ENCODE measurements at regions not wholly inside any gene's neighbourhood (a gene's known extent, or its start where the extent isn't known, plus 50 kb on each side); places are given as distances from the start of the nearest gene placed in this dataset.
A peak's percentile ranks its signal among the peaks of the same experiment; 100 is the strongest.

GRCh38 chr2:146874260-146874658 lies 970.6 kb upstream of the ACVR2A start:
- Histone ChIP-seq H3K9me3 (ENCODE audit: control insufficient read depth, insufficient read depth, low read length) (no peaks in the 10 kb centered on the region), H3K4me1 (ENCODE audit: control insufficient read depth, insufficient read depth, low read length) (no peaks in the 10 kb centered on the region), H3K27ac (ENCODE audit: low read depth, low read length) (no peak overlapping the region), H3K9ac (ENCODE audit: low read depth, low read length) (no peak overlapping the region), H3K4me3 (ENCODE audit: low read depth, low read length) (no peak overlapping the region), H3K36me3 (ENCODE audit: control insufficient read depth, insufficient read depth, low read length) (no peaks in the 10 kb centered on the region), H3K27me3 (ENCODE audit: control insufficient read depth, insufficient read depth, low read length) (no peaks in the 10 kb centered on the region)

DNA sequence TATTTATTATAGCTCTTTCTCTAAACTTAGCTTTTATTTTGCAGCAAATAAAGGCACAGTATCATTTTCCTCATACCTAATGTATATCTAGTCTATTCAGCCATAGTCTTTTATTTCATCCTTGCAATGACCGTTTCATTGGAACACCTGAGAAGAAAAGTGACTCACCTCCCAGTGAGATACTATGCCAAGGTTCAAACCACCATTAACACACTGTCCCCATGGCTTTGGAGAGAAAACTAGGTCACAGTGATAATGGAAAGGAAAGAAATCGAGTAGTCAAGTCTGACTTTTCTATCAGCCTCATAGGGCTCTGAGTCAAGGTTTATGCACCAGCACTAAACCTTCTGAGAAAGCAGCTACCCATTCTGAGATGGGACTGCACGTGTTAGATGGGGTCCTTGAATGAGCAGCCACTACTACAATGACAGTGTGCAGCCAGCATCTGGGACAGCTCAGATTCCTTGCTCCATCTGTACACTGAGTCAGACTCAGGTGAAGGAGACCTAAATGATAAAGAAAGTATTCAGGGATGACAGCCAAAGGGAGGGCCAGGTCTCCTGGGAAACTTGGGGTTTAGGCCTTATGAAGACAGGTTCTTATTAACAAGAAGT lies 971.1 kb upstream of the ACVR2A start:
- Histone ChIP-seq H3K36me3 (ENCODE audit: control insufficient read depth, insufficient read depth, low read length) (no peaks in the 10 kb centered on the region), H3K27ac (ENCODE audit: low read depth, low read length) (no peak overlapping the region), H3K27me3 (ENCODE audit: control insufficient read depth, insufficient read depth, low read length) (no peaks in the 10 kb centered on the region)

DNA sequence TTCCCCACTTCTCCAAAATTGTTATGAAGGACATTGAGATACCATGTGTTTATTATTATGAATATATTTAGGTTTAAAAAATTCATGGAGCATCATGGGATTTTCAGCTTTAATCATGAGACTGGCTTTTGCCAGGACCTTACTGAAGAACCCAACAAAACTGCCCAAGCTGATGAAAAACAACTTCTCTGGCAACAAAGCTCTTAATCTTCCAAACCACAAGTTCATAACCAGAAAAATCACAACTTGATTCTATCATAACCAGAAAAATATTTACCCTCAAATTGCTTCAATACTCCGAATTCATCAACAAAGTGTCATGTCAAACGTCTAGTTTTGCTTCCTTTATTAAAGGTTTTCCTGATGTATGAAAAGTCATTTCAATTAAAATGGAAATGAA lies 971.8 kb upstream of the ACVR2A start:
- Histone ChIP-seq H3K9ac (ENCODE audit: low read depth, low read length) (no peak overlapping the region), H3K4me1 (ENCODE audit: control insufficient read depth, insufficient read depth, low read length) (no peaks in the 10 kb centered on the region), H3K27ac (ENCODE audit: low read depth, low read length) (no peak overlapping the region), H3K9me3 (ENCODE audit: control insufficient read depth, insufficient read depth, low read length) (no peaks in the 10 kb centered on the region), H3K4me3 (ENCODE audit: low read depth, low read length) (no peak overlapping the region), H3K27me3 (ENCODE audit: control insufficient read depth, insufficient read depth, low read length) (no peaks in the 10 kb centered on the region), H3K36me3 (ENCODE audit: control insufficient read depth, insufficient read depth, low read length) (no peaks in the 10 kb centered on the region)

More for the DNA sequence above, 971.1 kb upstream of the ACVR2A start:
- Histone ChIP-seq H3K4me3 (ENCODE audit: low read depth, low read length) (no peak overlapping the region), H3K9ac (ENCODE audit: low read depth, low read length) (no peak overlapping the region), H3K9me3 (ENCODE audit: control insufficient read depth, insufficient read depth, low read length) (no peaks in the 10 kb centered on the region), H3K4me1 (ENCODE audit: control insufficient read depth, insufficient read depth, low read length) (no peaks in the 10 kb centered on the region)

DNA sequence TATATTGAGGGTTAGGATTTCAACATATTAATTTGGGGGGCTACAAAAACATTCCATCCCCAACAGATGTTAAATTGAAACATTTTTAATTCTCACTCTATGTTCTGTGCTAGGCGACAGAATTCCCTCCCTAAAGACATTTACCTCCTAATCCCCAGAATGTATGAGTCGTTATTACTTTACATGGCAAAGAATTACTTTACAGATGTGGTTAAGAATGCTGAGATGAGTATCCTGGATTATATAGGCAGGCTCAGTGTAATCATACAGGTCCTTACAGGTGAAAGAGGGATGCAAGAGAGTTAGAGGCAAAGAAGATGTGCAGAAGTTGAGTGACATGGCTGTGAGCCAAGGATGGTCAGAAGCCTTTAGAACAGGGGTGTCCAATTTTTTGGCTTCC lies 974.1 kb upstream of the ACVR2A start:
- Histone ChIP-seq H3K9ac (ENCODE audit: low read depth, low read length) (no peak overlapping the region), H3K9me3 (ENCODE audit: control insufficient read depth, insufficient read depth, low read length) (no peaks in the 10 kb centered on the region), H3K36me3 (ENCODE audit: control insufficient read depth, insufficient read depth, low read length) (no peaks in the 10 kb centered on the region), H3K4me3 (ENCODE audit: low read depth, low read length) (no peak overlapping the region), H3K27ac (ENCODE audit: low read depth, low read length) (no peak overlapping the region), H3K4me1 (ENCODE audit: control insufficient read depth, insufficient read depth, low read length) (no peaks in the 10 kb centered on the region; the same call in 1 of the 2 replicates), H3K27me3 (ENCODE audit: control insufficient read depth, insufficient read depth, low read length) (no peaks in the 10 kb centered on the region)

GRCh38 chr2:146869328-146869727 lies 975.5 kb upstream of the ACVR2A start:
- Histone ChIP-seq H3K36me3 (ENCODE audit: control insufficient read depth, insufficient read depth, low read length) (no peaks in the 10 kb centered on the region), H3K4me3 (ENCODE audit: low read depth, low read length) (no peak overlapping the region), H3K27ac (ENCODE audit: low read depth, low read length) (no peak overlapping the region), H3K4me1 (ENCODE audit: control insufficient read depth, insufficient read depth, low read length) (no peaks in the 10 kb centered on the region; the same call in 1 of the 2 replicates), H3K9ac (ENCODE audit: low read depth, low read length) (no peak overlapping the region), H3K9me3 (ENCODE audit: control insufficient read depth, insufficient read depth, low read length) (no peaks in the 10 kb centered on the region), H3K27me3 (ENCODE audit: control insufficient read depth, insufficient read depth, low read length) (no peaks in the 10 kb centered on the region)

- H3K36me3 ChIP-seq (ENCODE audit: control insufficient read depth, insufficient read depth, low read length): no peaks in the 10 kb centered on the region
- H3K9ac ChIP-seq (ENCODE audit: low read depth, low read length): no peak overlapping the region
- H3K4me1 ChIP-seq (ENCODE audit: control insufficient read depth, insufficient read depth, low read length): no peaks in the 10 kb centered on the region; the same call in 1 of the 2 replicates
These were observed 976.8 kb upstream of the ACVR2A start for GRCh38 chr2:146868051-146868450.

DNA sequence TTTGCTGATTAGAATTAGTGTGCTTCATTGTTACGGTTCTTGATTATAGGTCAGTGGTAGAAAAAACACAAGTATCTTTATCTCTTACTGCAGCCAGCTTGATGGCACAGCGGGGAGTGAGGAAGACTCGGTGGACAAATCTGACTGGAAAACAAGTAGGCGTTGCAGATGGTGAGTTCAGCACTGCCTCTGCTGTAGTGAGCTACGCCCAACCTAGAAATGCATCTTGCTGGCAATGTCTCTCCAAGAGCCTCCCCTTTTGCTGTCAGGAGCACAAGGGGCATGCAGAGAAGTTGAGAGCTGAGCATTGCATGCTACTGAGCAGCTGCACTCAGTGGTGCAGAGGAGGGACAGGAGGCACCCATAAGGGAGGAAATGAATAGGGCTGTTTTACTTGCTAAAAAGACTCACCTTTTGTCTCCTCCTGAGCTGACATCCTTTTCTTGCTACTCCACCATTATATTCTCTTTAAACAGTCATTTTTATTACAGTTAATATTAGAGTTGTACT lies 977.3 kb upstream of the ACVR2A start:
- Histone ChIP-seq H3K27me3 (ENCODE audit: control insufficient read depth, insufficient read depth, low read length) (no peaks in the 10 kb centered on the region), H3K9me3 (ENCODE audit: control insufficient read depth, insufficient read depth, low read length) (no peaks in the 10 kb centered on the region), H3K27ac (ENCODE audit: low read depth, low read length) (no peak overlapping the region), H3K4me1 (ENCODE audit: control insufficient read depth, insufficient read depth, low read length) (no peaks in the 10 kb centered on the region; the same call in 1 of the 2 replicates), H3K4me3 (ENCODE audit: low read depth, low read length) (no peak overlapping the region), H3K36me3 (ENCODE audit: control insufficient read depth, insufficient read depth, low read length) (no peaks in the 10 kb centered on the region), H3K9ac (ENCODE audit: low read depth, low read length) (no peak overlapping the region)

More at GRCh38 chr2:146868051-146868450, 976.8 kb upstream of the ACVR2A start:
- H3K27ac ChIP-seq (ENCODE audit: low read depth, low read length): no peak overlapping the region
- H3K4me3 ChIP-seq (ENCODE audit: low read depth, low read length): no peak overlapping the region
- H3K27me3 ChIP-seq (ENCODE audit: control insufficient read depth, insufficient read depth, low read length): no peaks in the 10 kb centered on the region
- H3K9me3 ChIP-seq (ENCODE audit: control insufficient read depth, insufficient read depth, low read length): no peaks in the 10 kb centered on the region

- peak overlapping the region; percentile 9; the same call in 1 of the 2 replicates for H3K4me3 ChIP-seq (ENCODE audit: low read depth, low read length)
- H3K9ac ChIP-seq (ENCODE audit: low read depth, low read length): peak overlapping the region; percentile 55; the same call in 1 of the 2 replicates
- H3K9me3 ChIP-seq (ENCODE audit: control insufficient read depth, insufficient read depth, low read length): no peaks in the 10 kb centered on the region
- H3K36me3 ChIP-seq (ENCODE audit: control insufficient read depth, insufficient read depth, low read length): no peaks in the 10 kb centered on the region
- peaks cover 30% of the 10 kb centered on the region for H3K4me1 ChIP-seq (ENCODE audit: control insufficient read depth, insufficient read depth, low read length)
- H3K27me3 ChIP-seq (ENCODE audit: control insufficient read depth, insufficient read depth, low read length): no peaks in the 10 kb centered on the region
- H3K27ac ChIP-seq (ENCODE audit: low read depth, low read length): peak overlapping the region; percentile 85
These were observed 990.9 kb upstream of the ACVR2A start for GRCh38 chr2:146853741-146854444.

GRCh38 chr2:146852661-146853060 lies 992.2 kb upstream of the ACVR2A start:
- no peaks in the 10 kb centered on the region for H3K9me3 ChIP-seq (ENCODE audit: control insufficient read depth, insufficient read depth, low read length)

GRCh38 chr2:146850746-146851145 lies 994.1 kb upstream of the ACVR2A start:
- no peaks in the 10 kb centered on the region for H3K36me3 ChIP-seq (ENCODE audit: control insufficient read depth, insufficient read depth, low read length)
- H3K4me3 ChIP-seq (ENCODE audit: low read depth, low read length): no peak overlapping the region
- H3K9ac ChIP-seq (ENCODE audit: low read depth, low read length): no peak overlapping the region
- H3K27ac ChIP-seq (ENCODE audit: low read depth, low read length): no peak overlapping the region
- no peaks in the 10 kb centered on the region for H3K9me3 ChIP-seq (ENCODE audit: control insufficient read depth, insufficient read depth, low read length)
- H3K4me1 ChIP-seq (ENCODE audit: control insufficient read depth, insufficient read depth, low read length): peaks cover 36% of the 10 kb centered on the region
- no peaks in the 10 kb centered on the region for H3K27me3 ChIP-seq (ENCODE audit: control insufficient read depth, insufficient read depth, low read length)

More at GRCh38 chr2:146852661-146853060, 992.2 kb upstream of the ACVR2A start:
- Histone ChIP-seq H3K36me3 (ENCODE audit: control insufficient read depth, insufficient read depth, low read length) (no peaks in the 10 kb centered on the region), H3K27me3 (ENCODE audit: control insufficient read depth, insufficient read depth, low read length) (no peaks in the 10 kb centered on the region), H3K4me1 (ENCODE audit: control insufficient read depth, insufficient read depth, low read length) (peaks cover 36% of the 10 kb centered on the region), H3K9ac (ENCODE audit: low read depth, low read length) (no peak overlapping the region), H3K27ac (ENCODE audit: low read depth, low read length) (no peak overlapping the region), H3K4me3 (ENCODE audit: low read depth, low read length) (no peak overlapping the region)

DNA sequence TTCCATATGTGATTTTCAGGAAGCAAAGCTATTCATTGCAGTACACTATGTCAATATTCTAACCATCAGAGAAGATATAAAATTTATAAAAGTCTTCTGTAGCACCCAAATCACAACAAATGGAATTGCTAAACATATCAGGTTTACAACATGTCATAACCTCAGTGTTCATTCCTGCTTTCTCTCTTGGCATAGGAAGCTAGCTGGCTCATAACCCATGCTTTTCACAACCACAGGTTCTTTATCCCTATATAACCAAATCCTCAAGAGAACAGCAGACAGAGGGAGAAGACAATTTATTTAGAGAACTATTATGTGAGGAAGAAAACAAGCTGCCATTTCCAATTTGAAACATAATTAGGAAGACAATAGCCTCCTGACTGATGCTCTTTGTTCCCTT lies 997.0 kb upstream of the ACVR2A start:
- peaks cover 9% of the 10 kb centered on the region for H3K4me1 ChIP-seq (ENCODE audit: control insufficient read depth, insufficient read depth, low read length)

More for the DNA sequence above, 997.0 kb upstream of the ACVR2A start:
- H3K36me3 ChIP-seq (ENCODE audit: control insufficient read depth, insufficient read depth, low read length): no peaks in the 10 kb centered on the region
- no peak overlapping the region for H3K4me3 ChIP-seq (ENCODE audit: low read depth, low read length)
- no peaks in the 10 kb centered on the region for H3K9me3 ChIP-seq (ENCODE audit: control insufficient read depth, insufficient read depth, low read length)
- H3K9ac ChIP-seq (ENCODE audit: low read depth, low read length): no peak overlapping the region
- no peak overlapping the region for H3K27ac ChIP-seq (ENCODE audit: low read depth, low read length)
- H3K27me3 ChIP-seq (ENCODE audit: control insufficient read depth, insufficient read depth, low read length): no peaks in the 10 kb centered on the region

Data from HUES48 (cell line).